HG03095 (cell line): ENCODE measurements at regions not wholly inside any gene's neighbourhood (a gene's known extent, or its start where the extent isn't known, plus 50 kb on each side); places are given as distances from the start of the nearest gene placed in this dataset.
"Not testable (repeated sequence)": the region's sequence is repeated elsewhere in the genome, so short reads cannot be mapped to it uniquely, and the experiment has no call there.

Source experiments
- ATAC-seq: cut with Tn5 transposase; IDR thresholded peaks from one replicate; pipeline ENCODE4 v1.9.1; 2021; ENCODE audit warnings: moderate library complexity; ENCODE audit not compliant: unreplicated experiment

GRCh38 chr7:155395176-155395797, 62.6 kb upstream of the EN2 start:
- ATAC-seq: no peak

- no peak for ATAC-seq
These were observed 61.3 kb upstream of the EN2 start for GRCh38 chr7:155396661-155397060.

- not testable (repeated sequence) for ATAC-seq
These were observed 59.9 kb upstream of the EN2 start for GRCh38 chr7:155397758-155398714.

- ATAC-seq: no peak
These were observed 59.0 kb upstream of the EN2 start for GRCh38 chr7:155398944-155399343.

- ATAC-seq: no peak
These were observed 58.4 kb upstream of the EN2 start for GRCh38 chr7:155399577-155399976.

- no peak for ATAC-seq
These were observed 56.7 kb upstream of the EN2 start for GRCh38 chr7:155401231-155401630.

- no peak for ATAC-seq
These were observed 56.0 kb upstream of the EN2 start for GRCh38 chr7:155401884-155402283.

- no peak for ATAC-seq
These were observed 55.0 kb upstream of the EN2 start for GRCh38 chr7:155402941-155403340.

GRCh38 chr7:155404976-155405375, 53.0 kb upstream of the EN2 start:
- ATAC-seq: no peak

- no peak for ATAC-seq
These were observed 52.3 kb upstream of the EN2 start for GRCh38 chr7:155405399-155406318.

- no peak for ATAC-seq
These were observed 50.1 kb upstream of the EN2 start for GRCh38 chr7:155407799-155408198.
